NCI-H1105 (cell line): ENCODE measurements at regions not wholly inside any gene's neighbourhood (a gene's known extent, or its start where the extent isn't known, plus 50 kb on each side); places are given as distances from the start of the nearest gene placed in this dataset.

Source experiments
- DNase-seq: peaks from one replicate; lab custom pipeline; 2025; lab: John Stamatoyannopoulos, UW

DNA sequence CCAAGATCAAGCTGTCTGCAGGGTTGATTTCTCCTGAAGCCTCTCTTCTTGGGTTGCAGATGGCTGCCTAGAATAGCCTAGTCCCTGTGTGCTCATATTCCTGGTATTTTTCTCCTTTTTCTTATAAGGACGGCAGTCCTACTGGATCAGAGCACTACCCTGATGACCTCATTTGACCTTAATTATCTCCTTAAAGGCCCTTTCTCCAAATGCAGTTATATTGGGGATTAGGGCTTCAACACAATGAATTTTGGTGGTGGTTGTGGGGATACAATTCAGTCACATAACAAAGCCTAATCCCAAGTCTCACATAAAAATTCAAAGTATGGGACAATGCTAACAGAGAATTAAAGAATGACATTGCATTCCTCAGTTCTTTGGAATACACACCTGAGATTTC, 238.8 kb upstream of the SALL1 start:
- DNase-seq = no peak

DNA sequence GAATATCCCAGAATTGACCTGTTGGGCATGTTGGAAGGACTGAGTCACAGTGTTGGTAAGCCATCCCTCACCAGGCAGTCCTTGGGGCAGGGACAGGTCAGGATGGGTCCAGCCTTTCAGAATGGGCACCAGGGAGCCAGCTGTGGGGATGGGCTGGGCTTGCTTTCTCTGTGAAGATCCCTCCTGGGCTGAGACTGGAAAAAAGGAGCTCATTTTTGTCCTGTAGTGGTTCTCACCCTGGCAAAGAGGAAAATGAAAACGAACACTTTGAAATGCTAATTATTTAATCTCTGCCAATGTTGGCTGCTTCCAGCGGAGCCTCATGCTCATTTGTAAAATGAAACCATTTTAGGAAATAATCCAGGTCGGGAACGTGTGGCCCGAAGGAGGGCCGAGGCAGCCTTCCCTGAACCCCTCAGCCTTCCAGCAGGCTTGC, 237.5 kb upstream of the SALL1 start:
- DNase-seq = no peak

DNA sequence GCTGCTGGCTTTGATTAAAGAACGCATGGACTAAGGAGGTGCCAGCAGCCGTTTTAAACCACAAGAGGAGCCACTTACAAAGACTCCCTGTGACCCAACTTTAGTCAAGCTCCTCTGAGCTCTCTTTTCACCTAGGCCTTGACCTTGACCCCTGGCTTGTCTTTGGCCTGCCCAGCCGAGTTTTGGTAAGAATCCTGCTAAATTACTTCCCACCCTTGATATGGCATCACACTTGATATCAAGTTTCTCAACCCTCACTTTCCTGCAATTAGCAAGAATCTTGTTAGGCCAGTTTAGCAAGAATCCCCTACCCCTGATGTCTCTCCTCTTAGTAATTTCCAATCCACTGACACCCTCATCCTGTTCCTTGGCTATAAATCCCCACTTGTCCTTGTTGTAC, 232.8 kb upstream of the SALL1 start:
- no peak for DNase-seq

DNA sequence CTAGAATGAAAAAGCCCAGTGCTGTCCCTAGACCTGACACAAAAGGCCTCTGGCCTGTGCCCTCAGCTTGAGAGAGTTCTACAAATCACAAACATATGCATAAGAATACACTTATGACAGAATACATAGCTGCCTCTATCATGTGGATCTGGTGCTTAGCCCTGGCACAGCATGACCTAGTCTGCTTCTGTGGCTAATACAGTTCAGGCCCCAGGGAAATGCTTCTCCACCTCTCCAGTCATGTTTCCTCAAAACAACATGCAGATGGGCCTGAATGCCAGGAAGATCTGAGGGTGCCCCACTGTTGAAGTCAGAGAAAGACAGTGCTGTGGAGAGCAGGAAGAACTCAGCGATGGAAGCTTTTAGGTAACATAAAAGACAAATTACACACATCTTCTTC, 231.9 kb upstream of the SALL1 start:
- DNase-seq = no peak

DNA sequence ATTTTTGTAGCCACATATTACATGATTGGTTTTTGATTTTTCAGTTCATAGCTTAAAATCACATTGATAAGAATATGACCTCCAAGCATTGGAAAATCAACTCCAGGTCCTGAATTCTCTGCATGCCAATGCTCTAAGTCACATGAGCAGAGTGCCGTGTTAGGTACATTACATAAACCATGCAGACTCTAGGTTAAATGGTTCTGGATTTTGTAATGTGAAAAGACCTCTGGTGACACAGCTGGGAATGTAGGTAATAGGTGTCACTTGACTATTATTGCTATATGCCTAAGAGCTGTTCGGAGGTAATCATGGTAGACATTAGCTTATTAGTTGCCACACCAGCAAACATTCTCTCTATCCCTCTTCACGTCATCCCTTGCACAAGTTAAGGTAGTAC, 231.1 kb upstream of the SALL1 start:
- no peak for DNase-seq

DNA sequence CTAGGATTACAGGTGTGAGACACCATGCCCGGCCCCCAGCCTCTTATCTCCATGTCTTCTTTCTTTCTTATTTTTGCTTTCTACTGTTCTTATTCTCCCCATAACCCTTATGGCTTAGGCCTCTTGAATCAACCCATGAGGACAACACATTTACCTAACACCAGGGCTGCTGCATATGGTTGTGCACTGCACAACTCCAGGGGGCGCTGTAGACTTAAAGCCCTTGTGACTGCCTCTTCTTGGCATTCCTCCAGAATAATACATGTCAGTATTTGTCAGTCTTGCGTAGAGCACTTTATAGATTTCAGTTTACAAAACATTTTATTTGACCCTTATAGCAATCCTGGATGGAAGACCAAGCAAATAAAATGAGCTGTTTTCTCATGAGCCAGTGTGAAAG, 225.0 kb upstream of the SALL1 start:
- DNase-seq = no peak

DNA sequence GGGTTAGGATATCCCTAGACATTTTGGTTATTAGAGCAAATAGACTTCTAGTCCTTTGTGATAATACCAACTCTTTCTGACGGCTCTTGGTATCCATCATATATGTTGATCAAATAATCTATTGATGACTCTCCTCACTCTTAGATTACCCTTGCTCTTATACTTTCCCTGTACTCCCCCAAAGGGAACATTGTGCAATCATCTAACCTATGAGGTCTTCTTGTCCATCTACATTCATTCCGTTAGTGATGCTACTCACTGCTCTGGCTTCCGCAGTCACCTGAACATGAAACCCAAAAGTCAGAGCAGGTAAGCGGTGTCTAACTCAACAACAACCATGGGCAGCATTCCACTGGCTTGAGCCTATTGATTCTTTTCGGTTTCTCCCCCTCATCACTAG, 223.7 kb upstream of the SALL1 start:
- no peak for DNase-seq

DNA sequence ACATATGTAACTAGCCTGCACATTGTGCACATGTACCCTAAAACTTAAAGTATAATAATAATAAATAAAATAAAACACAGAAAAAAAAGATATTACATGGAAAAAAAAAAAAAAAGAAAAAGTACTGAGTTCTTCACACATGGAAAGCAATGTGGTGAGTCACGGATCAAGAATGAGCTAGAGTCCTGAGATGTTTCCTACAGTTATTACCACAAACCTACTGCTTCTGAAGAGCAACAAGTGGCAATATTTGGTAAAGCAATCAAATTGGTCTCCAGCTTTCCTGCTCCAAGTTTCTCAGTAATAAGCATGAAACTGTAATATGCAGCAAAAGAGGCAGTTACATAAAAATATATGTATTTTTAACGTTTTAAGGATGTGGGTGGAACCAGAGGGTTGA, 223.3 kb upstream of the SALL1 start:
- DNase-seq = no peak

DNA sequence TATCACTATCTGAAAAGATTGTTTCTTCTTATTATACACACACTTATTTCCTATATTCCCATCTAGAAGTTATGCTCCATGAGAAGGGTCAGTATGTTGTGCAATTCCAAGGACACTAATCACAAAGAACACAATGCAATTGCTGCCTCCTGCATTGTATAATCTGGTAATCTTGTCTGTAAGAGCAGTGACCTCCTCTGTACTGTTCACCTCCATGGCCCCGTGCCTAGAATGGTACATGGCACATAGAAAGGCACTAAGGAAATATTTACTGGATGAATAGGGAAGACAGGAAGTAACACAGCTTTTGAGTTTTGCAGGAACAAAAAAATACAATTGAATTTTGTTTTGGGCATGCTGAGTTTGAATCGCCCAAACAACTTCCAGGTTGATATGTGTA, 214.6 kb upstream of the SALL1 start:
- no peak for DNase-seq

DNA sequence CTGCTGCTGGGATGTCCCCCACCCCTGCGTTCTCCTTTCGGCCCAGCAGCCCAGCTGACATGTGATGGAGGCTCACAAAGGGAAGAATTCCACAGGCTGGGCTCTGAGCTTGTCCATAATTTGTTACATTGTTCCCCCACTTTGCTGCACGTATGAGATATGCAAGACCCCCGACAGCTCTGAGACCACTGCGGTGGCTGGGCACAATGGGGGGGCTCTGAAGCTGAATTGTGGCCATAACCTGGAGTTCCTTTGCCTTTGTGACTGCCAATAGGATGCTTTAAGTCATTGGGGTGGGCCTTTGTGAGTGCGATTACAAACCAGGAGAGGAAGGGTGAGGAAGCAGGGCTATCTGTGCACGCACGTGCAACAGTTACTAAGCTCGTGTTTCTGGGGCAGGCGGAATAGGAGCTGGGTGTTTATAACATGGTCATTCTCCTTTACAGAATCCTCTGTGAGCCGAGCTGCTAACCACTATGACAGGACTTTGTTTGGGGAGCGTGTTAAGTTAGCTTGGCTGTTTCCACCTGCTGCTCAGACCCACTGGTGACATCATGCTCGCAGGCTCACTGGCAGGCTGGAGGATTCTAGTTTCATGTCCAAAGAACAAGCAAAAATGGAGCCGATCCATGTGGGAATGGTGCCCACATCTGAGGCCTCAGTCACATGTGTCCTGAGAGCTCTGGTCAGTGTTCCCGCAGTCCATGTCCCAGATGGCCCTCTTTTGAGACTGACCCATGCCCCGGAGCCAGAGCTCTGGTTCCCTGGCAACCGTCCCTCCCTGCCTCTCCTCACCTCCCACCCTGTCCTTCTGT, 208.3 kb upstream of the SALL1 start:
- no peak for DNase-seq

DNA sequence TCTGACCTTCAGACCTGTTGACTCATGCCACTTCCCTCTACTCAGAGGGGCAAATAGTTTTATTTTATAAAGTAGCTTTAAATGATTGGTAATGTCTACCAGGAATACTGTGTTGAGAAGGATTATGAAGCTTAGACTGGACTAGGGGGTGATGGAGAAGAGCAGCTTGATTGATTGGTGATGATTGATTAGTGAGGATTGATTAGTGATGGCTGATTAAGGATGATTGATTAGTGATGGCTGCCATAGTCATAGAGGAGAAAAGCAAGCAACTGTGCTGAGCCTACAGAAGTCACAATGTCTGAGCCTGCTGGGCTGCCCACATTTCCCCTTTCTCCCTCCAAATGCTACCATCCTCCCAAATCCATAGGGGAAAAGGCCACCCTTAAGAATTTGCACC, 206.8 kb upstream of the SALL1 start:
- no peak for DNase-seq

DNA sequence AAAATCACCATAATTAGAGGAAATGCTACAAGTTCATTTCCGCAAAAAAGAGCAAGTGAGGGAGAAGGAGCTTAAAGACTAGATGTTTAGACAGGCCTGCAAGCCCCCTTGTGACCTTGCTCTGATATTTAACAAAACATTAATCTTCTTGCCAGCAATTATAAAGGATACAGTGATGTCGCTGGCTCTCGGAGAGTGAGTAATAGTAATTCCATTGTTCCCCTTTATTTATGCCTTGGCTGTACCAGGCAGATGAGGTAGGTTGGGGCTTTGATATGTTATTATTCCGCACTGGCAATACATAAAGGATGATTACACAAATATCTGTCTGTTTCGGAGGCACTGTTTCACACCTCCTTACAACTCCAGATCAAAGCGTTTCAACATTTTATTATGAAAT, 204.8 kb upstream of the SALL1 start:
- no peak for DNase-seq

DNA sequence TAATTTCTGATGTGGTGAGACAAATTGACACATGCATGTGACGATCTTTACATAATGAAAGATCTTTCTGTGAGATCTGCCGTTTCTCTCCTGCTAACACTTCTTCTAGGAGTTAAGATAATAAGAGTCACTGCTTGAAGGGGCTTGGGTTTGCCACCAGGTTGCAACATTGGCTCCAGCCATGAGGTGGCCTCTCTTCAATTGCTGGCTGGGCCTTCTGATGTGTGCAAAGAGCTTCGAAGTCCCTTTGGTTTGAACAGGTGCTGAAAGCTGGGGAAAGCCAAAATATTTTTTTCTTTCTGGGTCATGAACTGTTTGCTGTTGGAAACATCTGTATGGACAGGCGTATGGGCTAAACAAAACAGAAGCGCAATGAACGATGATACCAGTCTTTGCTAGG, 204.1 kb upstream of the SALL1 start:
- no peak for DNase-seq

DNA sequence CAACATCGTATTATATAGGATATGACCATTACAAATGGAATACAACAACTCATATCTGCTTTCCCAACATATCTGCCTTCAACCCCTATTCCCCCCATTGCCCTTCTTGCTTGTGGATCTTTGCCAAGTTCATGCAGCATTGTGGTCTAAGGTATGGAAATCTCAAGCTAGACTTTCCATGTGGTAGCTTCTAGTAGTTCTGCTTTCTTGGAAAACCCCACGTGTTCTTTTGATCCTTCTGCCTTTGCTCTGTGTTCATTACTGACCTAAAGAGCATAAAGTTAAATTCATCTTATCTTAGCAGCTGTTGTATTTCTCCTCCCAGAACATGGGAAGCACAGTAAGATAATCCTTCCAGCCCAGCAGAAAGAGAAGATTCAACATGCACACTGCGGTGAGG, 202.0 kb upstream of the SALL1 start:
- no peak for DNase-seq

DNA sequence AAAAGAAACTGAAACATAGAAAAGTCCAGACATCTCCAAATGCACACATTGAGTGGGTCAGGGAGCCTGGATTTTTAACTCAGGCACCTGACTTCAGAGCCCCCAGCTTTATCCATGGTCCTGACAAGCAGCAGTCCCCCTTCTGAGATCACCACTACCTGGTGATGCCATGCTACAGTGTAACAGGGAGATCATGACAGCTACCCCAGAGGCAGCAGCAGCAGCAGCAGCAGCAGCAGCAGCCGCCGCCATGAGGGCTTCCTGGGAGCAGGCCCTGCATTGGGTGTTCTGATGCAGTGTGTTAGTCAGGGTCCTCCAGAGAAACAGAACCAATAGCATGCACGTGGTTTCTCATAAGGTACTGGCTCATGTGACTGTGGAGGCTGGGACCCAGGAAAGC, 198.6 kb upstream of the SALL1 start:
- DNase-seq = no peak

DNA sequence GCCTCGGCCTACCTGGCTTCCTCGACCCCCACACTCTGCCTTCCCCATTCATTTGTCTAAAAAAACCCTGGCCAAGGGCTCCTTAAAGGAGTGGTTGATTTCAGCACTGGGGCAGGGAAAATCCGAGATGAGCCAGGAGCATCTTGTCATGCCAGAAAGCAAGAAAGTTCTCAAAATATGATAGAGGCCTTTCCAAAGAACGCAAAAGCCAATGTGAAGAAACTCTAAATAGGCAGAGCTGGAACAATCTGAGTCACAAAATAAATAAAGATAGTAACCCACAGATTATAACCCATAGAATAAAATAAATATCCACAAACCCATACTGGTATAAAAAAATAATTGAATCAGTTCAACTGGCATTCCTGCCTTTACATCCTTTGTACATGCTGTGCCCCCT, 192.3 kb upstream of the SALL1 start:
- DNase-seq = no peak

DNA sequence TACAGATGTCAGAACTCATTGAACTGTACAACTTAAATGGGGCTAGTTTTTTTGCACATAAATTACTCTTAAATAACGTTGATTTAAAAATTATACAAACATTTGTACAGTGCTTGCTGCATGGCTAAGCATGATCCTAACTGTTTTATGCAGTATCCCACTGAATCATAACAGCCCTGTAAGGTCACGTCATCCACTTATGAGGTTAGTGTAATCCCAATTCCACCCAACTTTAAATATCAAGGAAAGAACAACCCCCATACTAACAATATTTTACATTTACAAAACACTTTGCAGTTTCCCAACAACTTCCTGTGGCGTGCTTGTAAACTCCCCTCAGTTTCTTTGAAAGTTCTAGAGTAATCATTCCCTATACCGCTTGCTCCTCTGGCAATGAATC, 190.1 kb upstream of the SALL1 start:
- no peak for DNase-seq

DNA sequence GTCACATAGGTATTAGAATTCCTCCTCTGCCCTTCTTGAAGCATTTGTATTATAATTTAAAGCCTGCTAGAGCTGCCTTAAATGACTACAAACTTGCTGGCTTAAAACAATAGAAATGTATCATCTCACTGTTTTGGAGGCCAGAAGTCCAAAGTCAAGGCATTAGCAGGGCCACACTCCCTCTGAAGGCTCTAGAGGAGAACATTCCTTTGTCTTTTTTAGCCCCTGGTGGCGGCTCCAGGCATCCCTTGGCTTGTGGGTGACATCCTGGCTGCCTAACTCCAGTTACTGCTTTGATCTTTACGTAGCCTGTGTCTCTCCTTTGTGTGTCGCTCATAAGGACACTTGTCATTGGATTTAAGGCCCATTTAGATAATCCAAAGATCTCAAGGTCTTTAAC, 186.6 kb upstream of the SALL1 start:
- DNase-seq = no peak

DNA sequence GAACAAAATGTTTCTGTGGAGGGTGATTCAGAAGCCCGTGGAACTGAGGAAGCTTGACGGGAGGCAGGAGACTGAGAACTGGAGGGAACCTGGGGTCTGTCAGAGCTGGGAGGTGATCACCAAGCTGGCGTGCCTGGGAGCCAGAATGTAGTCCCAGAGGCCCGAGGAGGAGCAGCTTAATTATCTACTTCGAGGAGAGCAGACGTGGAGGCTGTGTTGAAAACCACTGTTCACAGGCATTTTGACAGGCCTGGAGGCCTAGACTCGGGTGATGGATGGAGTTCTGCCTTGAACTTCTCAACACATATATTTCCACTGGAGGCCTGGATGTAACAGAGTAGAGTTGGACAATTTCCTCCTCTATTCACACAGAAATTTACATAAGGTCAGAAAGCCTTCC, 177.7 kb upstream of the SALL1 start:
- DNase-seq = no peak

DNA sequence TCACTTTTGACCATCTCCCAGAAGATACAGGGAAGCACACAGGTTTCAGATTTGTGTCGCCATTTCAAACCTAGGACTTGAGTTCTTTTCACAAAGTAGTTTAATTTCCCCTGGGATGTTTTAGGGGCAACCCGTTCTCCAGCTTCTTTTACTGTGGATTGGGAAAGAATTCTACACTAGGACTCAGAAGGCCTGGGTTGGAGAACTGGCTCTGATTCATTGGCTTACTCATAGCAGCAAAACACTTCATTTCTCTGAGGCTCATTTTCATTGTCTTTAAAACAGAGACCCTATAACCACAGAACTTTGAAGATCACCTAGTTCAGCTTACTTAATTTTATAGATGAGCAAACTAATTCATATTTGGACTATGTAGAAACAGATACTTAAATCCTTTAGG, 175.9 kb upstream of the SALL1 start:
- DNase-seq = no peak

DNA sequence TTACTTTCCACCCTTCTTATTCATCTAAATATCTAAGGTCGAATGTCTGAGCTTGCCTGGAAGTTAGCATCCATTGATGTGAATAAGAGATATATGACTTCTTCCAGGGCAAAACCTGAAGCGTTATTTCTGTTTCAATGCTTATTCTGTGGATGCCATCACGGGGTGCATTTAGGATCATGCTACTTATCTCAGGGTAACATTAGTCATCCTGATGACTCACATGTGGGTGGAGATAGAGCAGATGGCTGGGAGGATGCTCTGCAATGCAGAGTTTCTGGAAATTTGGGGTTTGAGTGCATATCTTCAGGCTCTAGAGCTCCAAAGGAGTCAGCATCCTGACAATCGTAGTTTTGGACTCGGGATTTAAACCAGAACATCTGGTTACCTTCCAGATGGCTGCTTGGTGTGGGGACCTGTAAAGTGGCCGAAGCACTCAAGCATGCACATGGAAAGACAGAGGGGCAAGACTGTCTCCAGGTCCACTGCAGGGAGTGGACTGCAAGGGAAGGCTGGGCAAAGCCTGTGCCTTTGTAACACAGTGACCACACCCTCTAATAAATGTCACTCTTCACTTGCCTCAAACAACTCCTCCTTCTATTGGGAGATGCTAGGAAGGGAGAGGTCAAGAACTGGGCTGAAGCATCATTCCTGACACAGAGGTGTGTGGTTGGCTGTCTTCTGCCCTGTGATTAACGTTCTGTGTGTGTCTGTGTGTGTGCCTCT, 175.2 kb upstream of the SALL1 start:
- no peak for DNase-seq

DNA sequence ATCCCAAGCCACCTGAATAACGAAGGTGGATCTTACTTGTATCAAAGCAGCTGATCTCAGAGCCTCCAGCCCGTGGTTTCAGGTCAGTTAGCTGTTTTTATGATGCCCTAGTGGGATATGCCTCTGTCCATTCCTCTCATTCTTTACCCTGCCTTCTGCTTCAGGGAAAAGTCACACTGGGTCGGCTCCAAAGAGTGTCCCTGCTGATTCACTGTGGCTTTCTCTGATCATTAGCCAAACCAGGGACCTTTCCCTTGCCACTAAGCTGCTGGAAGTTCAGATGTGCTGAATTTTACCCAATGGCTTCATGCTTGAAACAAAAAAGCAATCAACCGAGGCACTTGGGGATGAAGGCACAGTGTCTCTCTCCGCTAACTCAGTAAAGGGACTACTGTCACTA, 170.2 kb upstream of the SALL1 start:
- DNase-seq = no peak

DNA sequence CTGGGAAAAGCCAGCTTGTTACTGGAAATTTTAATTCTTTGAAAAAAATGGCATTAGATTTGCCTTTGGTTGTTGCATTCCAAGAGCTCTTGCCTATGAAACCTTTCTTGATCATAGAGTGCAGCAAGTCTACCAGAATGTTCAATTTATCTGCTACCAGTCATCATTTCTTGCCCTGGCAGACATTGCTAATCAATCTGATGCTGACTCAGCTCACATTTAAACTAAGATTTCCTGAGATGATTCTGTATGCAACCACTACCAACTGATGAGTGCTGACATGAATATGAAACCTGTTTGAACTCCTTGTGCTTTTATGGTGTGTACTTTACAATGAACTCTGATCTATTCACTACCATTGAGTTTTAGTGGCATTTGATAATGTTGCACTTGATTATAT, 166.5 kb upstream of the SALL1 start:
- DNase-seq = no peak

DNA sequence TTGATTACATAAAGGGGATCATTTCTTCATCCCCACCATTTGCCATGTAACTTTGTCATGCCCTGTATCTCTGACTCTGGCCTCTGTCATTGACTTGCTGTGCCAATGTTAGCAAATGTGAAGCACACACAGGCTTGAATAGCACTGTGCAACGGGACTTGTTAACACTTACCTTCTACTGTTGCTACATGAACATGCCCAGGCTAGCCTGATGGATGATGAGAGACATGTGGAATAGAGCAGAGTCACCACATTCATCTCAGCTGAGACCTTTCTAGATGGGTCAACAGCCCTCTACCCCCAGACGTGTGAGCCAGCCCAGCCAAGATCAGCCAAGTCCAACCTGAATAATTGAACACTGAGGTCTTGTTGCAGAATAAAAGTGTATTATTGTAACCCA, 162.1 kb upstream of the SALL1 start:
- DNase-seq = peak; percentile 83
